Memory B cell (primary cell): ENCODE measurements at regions not wholly inside any gene's neighbourhood (a gene's known extent, or its start where the extent isn't known, plus 50 kb on each side); places are given as distances from the start of the nearest gene placed in this dataset.

Experiments
- ATAC-seq: fragments of 150-1000 bp; cut with Tn5 transposase; 2 replicates; pipeline ENCODE4 v1.10.0; 2021; ENCODE audit warnings: low read depth, mild to moderate bottlenecking, moderate library complexity
- DNase-seq, 2 donors: peaks; one replicate each; pipeline ENCODE4 v3.0.0; 2022; ENCODE audit warnings: low spot score in 2 of 2
- H3K27ac Mint-ChIP-seq: one replicate; pipeline ENCODE4 v1.8.0; 2022; ENCODE audit warnings: mild to moderate bottlenecking, moderate library complexity, mixed read lengths
- H3K27me3 Mint-ChIP-seq: one replicate; pipeline ENCODE4 v1.8.0; 2022; ENCODE audit warnings: mixed read lengths
- H3K36me3 Mint-ChIP-seq: one replicate; pipeline ENCODE4 v1.8.0; 2022; ENCODE audit warnings: mild to moderate bottlenecking, mixed read lengths
- H3K4me1 Mint-ChIP-seq: one replicate; pipeline ENCODE4 v1.8.0; 2022; ENCODE audit warnings: mixed read lengths
- H3K4me3 Mint-ChIP-seq: one replicate; pipeline ENCODE4 v1.8.0; 2022; ENCODE audit warnings: mild to moderate bottlenecking, moderate library complexity, mixed read lengths
- H3K9me3 Mint-ChIP-seq: one replicate; pipeline ENCODE4 v1.8.0; 2022; ENCODE audit warnings: mixed read lengths

- no peak for ATAC-seq
- H3K27ac Mint-ChIP-seq: no peak overlapping the region
Observed at GRCh38 chr1:55679971-55680370, 464.8 kb upstream of the USP24 start.

GRCh38 chr1:55673416-55673815 lies 458.3 kb upstream of the USP24 start:
- Mint-ChIP-seq H3K36me3 (no peaks in the 10 kb centered on the region), H3K9me3 (no peaks in the 10 kb centered on the region), H3K27me3 (peaks cover 2% of the 10 kb centered on the region), H3K4me1 (no peaks in the 10 kb centered on the region), H3K4me3 (no peak overlapping the region), H3K27ac (no peak overlapping the region)
- DNase-seq: no peak
- no peak for ATAC-seq

More at GRCh38 chr1:55679971-55680370, 464.8 kb upstream of the USP24 start:
- DNase-seq: no peak
- Mint-ChIP-seq H3K4me1 (no peaks in the 10 kb centered on the region), H3K36me3 (no peaks in the 10 kb centered on the region), H3K27me3 (peaks cover 9% of the 10 kb centered on the region), H3K4me3 (no peak overlapping the region), H3K9me3 (peaks cover 3% of the 10 kb centered on the region)

GRCh38 chr1:55670331-55671082 lies 455.3 kb upstream of the USP24 start:
- no peaks in the 10 kb centered on the region for H3K36me3 Mint-ChIP-seq
- H3K4me3 Mint-ChIP-seq: no peak overlapping the region
- no peaks in the 10 kb centered on the region for H3K9me3 Mint-ChIP-seq
- DNase-seq: no peak
- H3K4me1 Mint-ChIP-seq: no peaks in the 10 kb centered on the region
- peaks cover 2% of the 10 kb centered on the region for H3K27me3 Mint-ChIP-seq
- ATAC-seq: no peak
- no peak overlapping the region for H3K27ac Mint-ChIP-seq

GRCh38 chr1:55669293-55669692 lies 454.1 kb upstream of the USP24 start:
- no peaks in the 10 kb centered on the region for H3K4me1 Mint-ChIP-seq

GRCh38 chr1:55662875-55663274 lies 447.7 kb upstream of the USP24 start:
- no peaks in the 10 kb centered on the region for H3K36me3 Mint-ChIP-seq
- no peak overlapping the region for H3K27ac Mint-ChIP-seq
- H3K9me3 Mint-ChIP-seq: no peaks in the 10 kb centered on the region
- no peaks in the 10 kb centered on the region for H3K4me1 Mint-ChIP-seq
- H3K27me3 Mint-ChIP-seq: no peaks in the 10 kb centered on the region
- DNase-seq (no peak), ATAC-seq (no peak)
- H3K4me3 Mint-ChIP-seq: no peak overlapping the region

More at GRCh38 chr1:55669293-55669692, 454.1 kb upstream of the USP24 start:
- ATAC-seq: no peak
- DNase-seq: no peak
- Mint-ChIP-seq H3K9me3 (no peaks in the 10 kb centered on the region), H3K27me3 (peaks cover 2% of the 10 kb centered on the region), H3K27ac (no peak overlapping the region), H3K4me3 (no peak overlapping the region), H3K36me3 (no peaks in the 10 kb centered on the region)

- Mint-ChIP-seq H3K4me1 (no peaks in the 10 kb centered on the region), H3K36me3 (no peaks in the 10 kb centered on the region), H3K4me3 (no peak overlapping the region), H3K27me3 (peaks cover 5% of the 10 kb centered on the region), H3K27ac (no peak overlapping the region), H3K9me3 (no peaks in the 10 kb centered on the region)
- ATAC-seq: no peak
- DNase-seq: no peak
Observed at GRCh38 chr1:55658917-55659316, 443.8 kb upstream of the USP24 start.

- DNase-seq (no peak), ATAC-seq (no peak)
- no peaks in the 10 kb centered on the region for H3K36me3 Mint-ChIP-seq
- no peaks in the 10 kb centered on the region for H3K9me3 Mint-ChIP-seq
- no peaks in the 10 kb centered on the region for H3K4me1 Mint-ChIP-seq
- H3K27ac Mint-ChIP-seq: no peak overlapping the region
- H3K4me3 Mint-ChIP-seq: no peak overlapping the region
- peaks cover 9% of the 10 kb centered on the region for H3K27me3 Mint-ChIP-seq
Observed at GRCh38 chr1:55654750-55655149, 439.6 kb upstream of the USP24 start.

- H3K36me3 Mint-ChIP-seq: no peaks in the 10 kb centered on the region
- H3K27me3 Mint-ChIP-seq: peaks cover 10% of the 10 kb centered on the region
- H3K4me3 Mint-ChIP-seq: no peak overlapping the region
- H3K9me3 Mint-ChIP-seq: no peaks in the 10 kb centered on the region
- H3K4me1 Mint-ChIP-seq: no peaks in the 10 kb centered on the region
- ATAC-seq (no peak), DNase-seq (no peak)
- no peak overlapping the region for H3K27ac Mint-ChIP-seq
Observed at GRCh38 chr1:55654171-55654570, 439.0 kb upstream of the USP24 start.

- Mint-ChIP-seq H3K36me3 (no peaks in the 10 kb centered on the region), H3K9me3 (no peaks in the 10 kb centered on the region), H3K27me3 (peaks cover 7% of the 10 kb centered on the region), H3K27ac (no peak overlapping the region), H3K4me3 (no peak overlapping the region), H3K4me1 (no peaks in the 10 kb centered on the region)
- DNase-seq (no peak), ATAC-seq (no peak)
Observed at GRCh38 chr1:55650444-55650843, 435.3 kb upstream of the USP24 start.

GRCh38 chr1:55646181-55646580 lies 431.0 kb upstream of the USP24 start:
- Mint-ChIP-seq H3K27ac (no peak overlapping the region), H3K9me3 (no peaks in the 10 kb centered on the region), H3K27me3 (peaks cover 5% of the 10 kb centered on the region), H3K36me3 (no peaks in the 10 kb centered on the region), H3K4me3 (no peak overlapping the region), H3K4me1 (peaks cover under 1% of the 10 kb centered on the region)
- ATAC-seq: no peak
- no peak for DNase-seq

- Mint-ChIP-seq H3K27ac (no peak overlapping the region), H3K36me3 (no peaks in the 10 kb centered on the region), H3K27me3 (peaks cover 3% of the 10 kb centered on the region), H3K9me3 (no peaks in the 10 kb centered on the region), H3K4me3 (no peak overlapping the region), H3K4me1 (peaks cover 4% of the 10 kb centered on the region)
- no peak for DNase-seq
- no peak for ATAC-seq
Observed at GRCh38 chr1:55645270-55645669, 430.1 kb upstream of the USP24 start.

GRCh38 chr1:55641947-55642346 lies 426.8 kb upstream of the USP24 start:
- H3K4me3 Mint-ChIP-seq: no peak overlapping the region
- H3K36me3 Mint-ChIP-seq: no peaks in the 10 kb centered on the region
- H3K4me1 Mint-ChIP-seq: peaks cover 4% of the 10 kb centered on the region
- H3K9me3 Mint-ChIP-seq: no peaks in the 10 kb centered on the region
- no peak overlapping the region for H3K27ac Mint-ChIP-seq
- peaks cover 9% of the 10 kb centered on the region for H3K27me3 Mint-ChIP-seq
- no peak for DNase-seq
- ATAC-seq: no peak

GRCh38 chr1:55640708-55641473 lies 425.7 kb upstream of the USP24 start:
- no peaks in the 10 kb centered on the region for H3K9me3 Mint-ChIP-seq
- no peaks in the 10 kb centered on the region for H3K36me3 Mint-ChIP-seq
- DNase-seq (peak in 1 of 2 donors; percentile 4), ATAC-seq (peak; percentile 43)
- peak overlapping the region; percentile 66 for H3K4me3 Mint-ChIP-seq
- no peak overlapping the region for H3K27ac Mint-ChIP-seq
- peaks cover 9% of the 10 kb centered on the region for H3K27me3 Mint-ChIP-seq
- H3K4me1 Mint-ChIP-seq: peaks cover 4% of the 10 kb centered on the region

GRCh38 chr1:55639526-55639925 lies 424.4 kb upstream of the USP24 start:
- ATAC-seq (no peak), DNase-seq (no peak)
- Mint-ChIP-seq H3K4me3 (no peak overlapping the region), H3K27ac (no peak overlapping the region), H3K36me3 (no peaks in the 10 kb centered on the region), H3K4me1 (peaks cover 4% of the 10 kb centered on the region), H3K27me3 (peaks cover 16% of the 10 kb centered on the region), H3K9me3 (no peaks in the 10 kb centered on the region)
